HFF-Myc (cell line): ENCODE measurements at regions not wholly inside any gene's neighbourhood (a gene's known extent, or its start where the extent isn't known, plus 50 kb on each side); places are given as distances from the start of the nearest gene placed in this dataset.

Experiments
- DNase-seq: peaks from one replicate; pipeline ENCODE4 v3.0.0-alpha.2; 2011; ENCODE audit warnings: low read depth; ENCODE audit errors: extremely low read depth
- H3K4me3 ChIP-seq: replicated peaks from 2 replicates; pipeline ENCODE4 v1.5.1; 2011; ENCODE audit warnings: low read depth, mild to moderate bottlenecking, control low read depth, low read length
- CTCF ChIP-seq: IDR thresholded peaks from 2 replicates; pipeline ENCODE4 v1.5.1; 2012; ENCODE audit warnings: mild to moderate bottlenecking, low read depth, low read length, control low read depth; ENCODE audit errors: missing control alignments

- no peak for TF ChIP-seq CTCF
- H3K4me3 ChIP-seq = no peak overlapping the region
- DNase-seq = no peak
Observed at GRCh38 chr11:71183878-71184277, 68.5 kb downstream of the SHANK2 start.

- DNase-seq = no peak
- no peak overlapping the region for H3K4me3 ChIP-seq
- no peak for TF ChIP-seq CTCF
Observed at GRCh38 chr11:71182791-71183677, 69.3 kb downstream of the SHANK2 start.

DNA sequence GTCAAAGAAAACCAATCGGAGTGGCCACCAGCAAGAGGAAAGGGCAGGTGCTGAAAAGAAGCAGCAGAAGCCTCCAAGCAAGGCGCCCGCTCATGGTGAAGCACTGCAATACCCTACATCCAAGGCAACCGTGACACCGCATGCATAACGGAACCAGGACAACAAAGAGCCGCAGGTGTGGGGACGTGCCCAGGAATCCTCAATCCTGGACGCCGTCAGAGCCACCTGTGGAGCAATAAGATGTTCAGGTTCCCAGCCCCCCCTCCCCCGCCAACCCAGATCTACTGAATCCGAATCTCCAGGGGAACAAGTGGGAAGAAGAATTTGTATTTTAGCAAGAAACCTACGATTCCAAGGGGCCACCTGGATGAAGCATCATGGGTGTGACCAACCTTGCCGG is 70.8 kb downstream of the SHANK2 start:
- no peak for TF ChIP-seq CTCF
- no peak for DNase-seq
- no peak overlapping the region for H3K4me3 ChIP-seq

GRCh38 chr11:71180694-71181470 is 71.5 kb downstream of the SHANK2 start:
- no peak for TF ChIP-seq CTCF
- no peak overlapping the region for H3K4me3 ChIP-seq
- no peak for DNase-seq

DNA sequence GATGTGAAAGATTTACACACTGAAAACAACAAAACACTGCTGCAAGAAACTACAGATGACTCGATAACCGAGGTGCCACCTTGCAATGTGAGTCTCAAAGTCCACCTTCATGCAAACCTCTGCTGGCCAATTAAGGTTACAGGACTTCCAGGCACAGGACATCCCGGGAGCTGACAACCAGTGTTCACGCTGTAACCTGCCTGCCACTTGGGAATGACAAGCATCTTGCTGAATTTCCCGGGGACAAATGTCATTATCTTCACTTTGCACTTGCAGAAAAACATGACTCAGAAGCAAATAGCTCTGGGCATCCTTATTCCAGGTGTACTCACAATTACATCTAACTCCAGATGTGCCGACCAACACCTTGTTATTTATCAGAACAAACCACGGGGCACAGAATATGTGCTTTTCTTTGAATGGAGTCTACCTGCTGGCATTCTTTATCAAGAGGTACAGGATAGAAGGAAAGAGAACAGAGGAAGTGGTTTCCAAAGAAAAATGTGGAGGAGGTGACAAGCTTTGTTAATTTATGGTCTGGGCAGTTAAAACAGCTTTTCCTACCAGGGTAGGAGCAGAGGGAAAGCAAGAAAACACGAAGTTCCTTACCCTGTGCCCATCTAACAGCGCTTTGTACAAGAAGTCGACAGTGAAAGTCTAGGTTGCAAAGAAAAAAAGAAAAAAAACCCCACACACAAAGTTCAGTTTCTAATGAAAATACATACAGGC is 72.3 kb downstream of the SHANK2 start:
- no peak for TF ChIP-seq CTCF
- H3K4me3 ChIP-seq = no peak overlapping the region
- no peak for DNase-seq

DNA sequence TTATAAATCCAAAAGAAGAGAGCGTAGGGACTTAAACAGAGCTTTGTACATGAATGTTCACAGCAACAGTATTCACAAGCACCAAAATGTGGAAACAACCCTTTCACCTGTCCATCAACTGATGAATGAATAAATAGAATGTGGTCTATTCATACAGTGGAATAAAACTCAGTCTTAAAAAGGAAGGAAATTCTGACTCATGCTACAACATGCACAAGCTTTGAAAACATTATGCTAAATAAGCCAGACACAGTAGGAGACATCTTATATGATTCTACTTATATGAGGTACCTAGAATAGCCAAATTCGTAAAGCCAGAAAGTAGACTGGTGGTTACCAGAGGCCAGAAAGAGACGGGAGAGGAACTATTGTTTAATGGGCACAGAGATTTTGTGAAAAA is 74.3 kb downstream of the SHANK2 start:
- H3K4me3 ChIP-seq = no peak overlapping the region
- DNase-seq = no peak
- no peak for TF ChIP-seq CTCF
